ENCODE measurements at regions not wholly inside any gene's neighbourhood (a gene's known extent, or its start where the extent isn't known, plus 50 kb on each side); places are given as distances from the start of the nearest gene placed in this dataset.
"Not testable (repeated sequence)": the region's sequence is repeated elsewhere in the genome, so short reads cannot be mapped to it uniquely, and the experiment has no call there.

GRCh38 chr18:71324356-71324755 lies 1035.5 kb downstream of the SOCS6 start:
- DNase-seq (ENCODE audit: low read depth, low spot score): no peak
- no peak overlapping the region for H3K27ac ChIP-seq

DNA sequence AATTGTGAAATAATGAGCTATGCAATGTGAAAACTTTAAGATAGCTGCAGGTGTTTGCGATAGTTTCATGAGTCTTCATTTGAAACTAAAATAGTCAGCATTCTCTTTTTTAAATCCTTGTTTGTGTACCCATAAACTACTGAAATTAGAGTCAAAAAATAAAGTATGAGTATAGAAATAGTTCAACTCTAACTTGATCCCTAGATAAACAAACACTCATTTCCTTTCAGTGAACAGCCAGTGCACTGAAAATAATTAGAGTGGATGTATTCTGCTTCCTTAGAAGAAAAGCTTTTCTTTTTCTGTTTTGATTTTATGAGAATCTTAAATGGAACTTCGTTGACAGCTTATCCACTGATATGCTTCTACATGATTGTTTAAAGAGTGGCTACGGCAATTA lies 1033.4 kb downstream of the SOCS6 start:
- DNase-seq (ENCODE audit: low read depth, low spot score): no peak
- no peak overlapping the region for H3K27ac ChIP-seq

DNA sequence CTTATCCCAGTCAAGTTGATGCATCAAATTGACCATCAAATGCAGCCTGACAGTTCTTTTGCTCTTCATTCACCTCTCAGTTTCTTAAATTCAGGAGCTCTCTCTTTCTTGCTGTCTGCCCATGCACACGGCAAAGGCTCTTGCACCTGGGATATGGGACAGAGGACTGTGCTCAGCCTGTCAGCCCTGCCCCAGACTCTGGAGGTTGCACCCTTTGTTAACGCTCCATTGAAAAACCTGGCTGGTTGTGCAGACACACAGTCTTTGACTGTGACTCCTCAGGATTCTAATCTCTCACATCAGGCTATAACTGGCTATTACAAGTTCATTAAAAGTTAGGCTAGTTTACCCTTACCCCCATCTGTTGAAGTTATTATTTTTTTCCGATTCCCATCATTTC lies 1032.5 kb downstream of the SOCS6 start:
- no peak for DNase-seq (ENCODE audit: low read depth, low spot score)
- no peak overlapping the region for H3K27ac ChIP-seq

DNA sequence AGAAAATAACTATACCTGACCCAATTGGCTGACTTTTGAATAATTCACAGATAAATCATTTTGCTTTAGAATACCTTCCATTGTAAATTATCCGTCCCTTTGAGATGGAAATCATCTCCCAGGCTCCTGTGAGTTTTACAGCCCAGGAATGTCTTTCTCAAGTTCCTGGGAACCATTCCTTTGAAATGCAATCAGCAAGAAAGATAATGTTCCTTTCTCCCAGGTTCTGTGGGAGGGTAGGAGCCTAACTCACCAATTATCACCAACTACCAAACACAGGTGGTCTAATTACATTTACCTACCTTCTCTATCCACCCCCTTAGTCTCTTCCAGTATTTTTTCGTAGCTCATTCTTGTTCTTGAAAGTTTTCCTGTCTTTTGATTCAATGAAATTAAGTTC lies 1016.0 kb downstream of the SOCS6 start:
- DNase-seq (ENCODE audit: low read depth, low spot score): no peak
- H3K27ac ChIP-seq: no peak overlapping the region

GRCh38 chr18:71303743-71304142 lies 1014.9 kb downstream of the SOCS6 start:
- not testable (repeated sequence) for DNase-seq (ENCODE audit: low read depth, low spot score); H3K27ac ChIP-seq

- no peak for DNase-seq (ENCODE audit: low read depth, low spot score)
- no peak overlapping the region for H3K27ac ChIP-seq
These were observed 1012.8 kb downstream of the SOCS6 start for GRCh38 chr18:71301596-71301995.

- DNase-seq (ENCODE audit: low read depth, low spot score); H3K27ac ChIP-seq: not testable (repeated sequence)
These were observed 1005.4 kb downstream of the SOCS6 start for GRCh38 chr18:71294201-71294600.

- DNase-seq (ENCODE audit: low read depth, low spot score): no peak
- H3K27ac ChIP-seq: no peak overlapping the region
These were observed 1004.5 kb downstream of the SOCS6 start for GRCh38 chr18:71293322-71293721.

- H3K27ac ChIP-seq: no peak overlapping the region
- no peak for DNase-seq (ENCODE audit: low read depth, low spot score)
These were observed 998.4 kb downstream of the SOCS6 start for GRCh38 chr18:71287268-71287667.

- no peak overlapping the region for H3K27ac ChIP-seq
These were observed 963.6 kb downstream of the SOCS6 start for GRCh38 chr18:71252351-71252865.

GRCh38 chr18:71250191-71250590 lies 961.3 kb downstream of the SOCS6 start:
- no peak for DNase-seq (ENCODE audit: low read depth, low spot score)
- H3K27ac ChIP-seq: no peak overlapping the region

More at GRCh38 chr18:71252351-71252865, 963.6 kb downstream of the SOCS6 start:
- no peak for DNase-seq (ENCODE audit: low read depth, low spot score)

DNA sequence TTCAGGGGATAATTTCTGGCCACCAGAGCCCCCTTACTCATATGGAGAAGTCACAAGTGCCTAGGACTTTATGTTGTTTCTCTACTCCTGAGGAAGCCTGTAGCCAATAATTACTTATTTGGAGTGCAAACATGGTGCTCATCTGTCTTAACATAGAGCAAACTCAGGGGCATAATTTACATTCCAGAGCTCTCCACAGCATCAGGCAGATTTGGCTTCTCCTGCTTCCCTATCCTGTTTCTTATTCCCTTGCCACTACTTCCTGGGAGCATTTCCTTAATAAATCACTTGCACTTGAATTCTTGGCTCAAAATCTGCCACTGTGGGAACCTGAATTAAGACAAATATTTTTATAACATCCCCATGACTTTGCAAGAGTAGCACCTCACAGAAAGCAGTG lies 960.9 kb downstream of the SOCS6 start:
- DNase-seq (ENCODE audit: low read depth, low spot score): no peak
- no peak overlapping the region for H3K27ac ChIP-seq

- no peak for DNase-seq (ENCODE audit: low read depth, low spot score)
- H3K27ac ChIP-seq: no peak overlapping the region
These were observed 954.1 kb downstream of the SOCS6 start for GRCh38 chr18:71242981-71243380.

GRCh38 chr18:71238974-71239624 lies 950.3 kb downstream of the SOCS6 start:
- no peak for DNase-seq (ENCODE audit: low read depth, low spot score)
- no peak overlapping the region for H3K27ac ChIP-seq

GRCh38 chr18:71237641-71238040 lies 948.8 kb downstream of the SOCS6 start:
- DNase-seq (ENCODE audit: low read depth, low spot score): no peak
- H3K27ac ChIP-seq: no peak overlapping the region

DNA sequence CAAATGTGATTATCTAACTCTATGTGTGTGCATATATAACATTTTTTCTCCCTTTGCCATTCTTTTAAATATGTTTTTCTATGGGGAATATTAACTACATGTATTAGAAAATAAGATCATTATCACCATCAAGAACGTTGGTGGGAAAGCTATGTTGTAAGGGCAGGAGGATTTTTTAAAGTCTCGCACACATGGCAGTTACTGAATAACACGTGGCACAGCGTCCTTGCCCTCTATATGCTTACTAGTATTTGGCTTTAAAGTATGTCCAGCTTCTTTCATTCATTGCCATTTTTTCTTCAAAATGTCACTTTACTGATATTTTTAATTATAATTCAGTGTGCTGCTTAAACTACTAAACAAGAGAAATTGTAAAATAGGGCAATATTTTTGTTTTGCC lies 944.3 kb downstream of the SOCS6 start:
- no peak for DNase-seq (ENCODE audit: low read depth, low spot score)
- no peak overlapping the region for H3K27ac ChIP-seq

- DNase-seq (ENCODE audit: low read depth, low spot score): no peak
- H3K27ac ChIP-seq: no peak overlapping the region
These were observed 934.6 kb downstream of the SOCS6 start for GRCh38 chr18:71223486-71223885.

GRCh38 chr18:71221405-71221804 lies 932.6 kb downstream of the SOCS6 start:
- DNase-seq (ENCODE audit: low read depth, low spot score): no peak
- H3K27ac ChIP-seq: no peak overlapping the region

GRCh38 chr18:71212739-71213138 lies 923.9 kb downstream of the SOCS6 start:
- not testable (repeated sequence) for DNase-seq (ENCODE audit: low read depth, low spot score)

GRCh38 chr18:71212222-71212621 lies 923.4 kb downstream of the SOCS6 start:
- H3K27ac ChIP-seq: no peak overlapping the region
- no peak for DNase-seq (ENCODE audit: low read depth, low spot score)

More at GRCh38 chr18:71212739-71213138, 923.9 kb downstream of the SOCS6 start:
- H3K27ac ChIP-seq: not testable (repeated sequence)

DNA sequence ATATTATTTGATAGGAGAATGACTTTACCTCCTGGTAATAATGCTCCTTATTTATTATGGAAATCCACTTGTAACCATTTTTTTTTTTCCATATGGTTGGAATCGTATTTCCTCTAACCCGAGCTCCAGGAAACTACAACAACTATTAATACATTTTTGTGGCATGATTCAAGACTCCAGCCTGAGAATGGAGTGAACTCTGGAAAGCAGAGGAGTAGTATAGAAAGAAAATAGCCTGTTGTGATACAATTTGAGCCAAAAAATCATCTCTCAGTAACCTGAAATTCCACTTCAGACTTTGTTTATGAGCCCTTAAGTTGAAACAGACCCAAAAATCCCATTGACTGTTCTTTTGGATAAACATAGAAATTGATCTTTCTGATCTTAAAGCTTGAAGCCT lies 921.1 kb downstream of the SOCS6 start:
- H3K27ac ChIP-seq: no peak overlapping the region
- DNase-seq (ENCODE audit: low read depth, low spot score): no peak

GRCh38 chr18:71194438-71194837 lies 905.6 kb downstream of the SOCS6 start:
- no peak overlapping the region for H3K27ac ChIP-seq
- no peak for DNase-seq (ENCODE audit: low read depth, low spot score)

Measured in epithelial cell of prostate (primary cell).